ENCODE measurements at regions not wholly inside any gene's neighbourhood (a gene's known extent, or its start where the extent isn't known, plus 50 kb on each side); places are given as distances from the start of the nearest gene placed in this dataset.
"Not testable (repeated sequence)": the region's sequence is repeated elsewhere in the genome, so short reads cannot be mapped to it uniquely, and the experiment has no call there.

- DNase-seq (ENCODE audit: low spot score): no peak
These were observed 49.9 kb upstream of the GAS1 start for GRCh38 chr9:86997156-86997555.

GRCh38 chr9:86997951-86998350 is 50.6 kb upstream of the GAS1 start:
- no peak for DNase-seq (ENCODE audit: low spot score)

- DNase-seq (ENCODE audit: low spot score): no peak
These were observed 55.2 kb upstream of the GAS1 start for GRCh38 chr9:87002517-87002916.

- no peak for DNase-seq (ENCODE audit: low spot score)
These were observed 56.7 kb upstream of the GAS1 start for GRCh38 chr9:87004016-87004415.

- DNase-seq (ENCODE audit: low spot score): no peak
These were observed 59.6 kb upstream of the GAS1 start for GRCh38 chr9:87006956-87007355.

- no peak for DNase-seq (ENCODE audit: low spot score)
These were observed 60.5 kb upstream of the GAS1 start for GRCh38 chr9:87007711-87008366.

- no peak for DNase-seq (ENCODE audit: low spot score)
These were observed 61.4 kb upstream of the GAS1 start for GRCh38 chr9:87008667-87009066.

- DNase-seq (ENCODE audit: low spot score): no peak
These were observed 63.3 kb upstream of the GAS1 start for GRCh38 chr9:87010626-87011025.

- no peak for DNase-seq (ENCODE audit: low spot score)
These were observed 64.2 kb upstream of the GAS1 start for GRCh38 chr9:87011551-87011950.

GRCh38 chr9:87013490-87013889 is 66.2 kb upstream of the GAS1 start:
- no peak for DNase-seq (ENCODE audit: low spot score)

GRCh38 chr9:87014436-87014835 is 67.1 kb upstream of the GAS1 start:
- no peak for DNase-seq (ENCODE audit: low spot score)

GRCh38 chr9:87016681-87017080 is 69.4 kb upstream of the GAS1 start:
- DNase-seq (ENCODE audit: low spot score): no peak

- DNase-seq (ENCODE audit: low spot score): no peak
These were observed 73.1 kb upstream of the GAS1 start for GRCh38 chr9:87020169-87020950.

GRCh38 chr9:87022178-87022577 is 74.9 kb upstream of the GAS1 start:
- no peak for DNase-seq (ENCODE audit: low spot score)

- DNase-seq (ENCODE audit: low spot score): no peak
These were observed 78.9 kb upstream of the GAS1 start for GRCh38 chr9:87026204-87026603.

- not testable (repeated sequence) for DNase-seq (ENCODE audit: low spot score)
These were observed 81.5 kb upstream of the GAS1 start for GRCh38 chr9:87028836-87029235.

GRCh38 chr9:87029905-87030304 is 82.6 kb upstream of the GAS1 start:
- no peak for DNase-seq (ENCODE audit: low spot score)

- no peak for DNase-seq (ENCODE audit: low spot score)
These were observed 87.5 kb upstream of the GAS1 start for GRCh38 chr9:87034841-87035240.

GRCh38 chr9:87035879-87036278 is 88.6 kb upstream of the GAS1 start:
- DNase-seq (ENCODE audit: low spot score): peak; percentile 14

GRCh38 chr9:87036506-87036905 is 89.2 kb upstream of the GAS1 start:
- no peak for DNase-seq (ENCODE audit: low spot score)

- peak; percentile 18 for DNase-seq (ENCODE audit: low spot score)
These were observed 92.6 kb upstream of the GAS1 start for GRCh38 chr9:87039809-87040392.

- DNase-seq (ENCODE audit: low spot score): no peak
These were observed 93.2 kb upstream of the GAS1 start for GRCh38 chr9:87040410-87041009.
